Activated CD8-positive, alpha-beta memory T cell treated with anti-CD3 and anti-CD28 coated beads for 36 hours (primary cell): ENCODE measurements at regions not wholly inside any gene's neighbourhood (a gene's known extent, or its start where the extent isn't known, plus 50 kb on each side); places are given as distances from the start of the nearest gene placed in this dataset.

Experiments
- CTCF ChIA-PET: fragments of 350-600 bp; sonication (Branson Sonifier 250); formaldehyde crosslinking; loops from one replicate; lab custom pipeline; 2021; ENCODE audit warnings: antibody characterized with exemption; lab: Charles Lee
- POLR2A ChIA-PET: fragments of 350-600 bp; sonication (Branson Sonifier 250); formaldehyde crosslinking; loops from one replicate; lab custom pipeline; 2021; ENCODE audit warnings: antibody characterized with exemption; lab: Charles Lee

DNA sequence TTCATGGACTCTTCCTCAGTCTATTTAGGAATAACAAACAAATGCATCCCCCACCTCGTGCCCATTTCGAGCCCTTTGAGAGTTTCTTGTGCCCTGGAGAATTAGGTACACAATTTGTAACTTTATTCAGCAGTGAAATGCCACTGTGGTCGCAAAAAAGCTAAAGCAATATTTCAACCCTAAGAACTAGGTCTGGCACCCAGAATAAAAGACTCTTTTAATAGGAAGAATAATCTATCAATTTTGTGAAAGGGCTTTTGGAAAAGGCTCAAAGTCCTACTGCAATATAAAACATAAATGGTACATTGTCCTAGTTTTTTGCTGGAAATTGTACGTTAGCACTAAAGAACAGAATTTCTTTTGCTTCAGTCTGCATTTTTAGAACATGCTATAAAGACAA is 304.6 kb upstream of the TENM3 start:
- ChIA-PET POLR2A (no interaction called here), CTCF (no interaction called here)

DNA sequence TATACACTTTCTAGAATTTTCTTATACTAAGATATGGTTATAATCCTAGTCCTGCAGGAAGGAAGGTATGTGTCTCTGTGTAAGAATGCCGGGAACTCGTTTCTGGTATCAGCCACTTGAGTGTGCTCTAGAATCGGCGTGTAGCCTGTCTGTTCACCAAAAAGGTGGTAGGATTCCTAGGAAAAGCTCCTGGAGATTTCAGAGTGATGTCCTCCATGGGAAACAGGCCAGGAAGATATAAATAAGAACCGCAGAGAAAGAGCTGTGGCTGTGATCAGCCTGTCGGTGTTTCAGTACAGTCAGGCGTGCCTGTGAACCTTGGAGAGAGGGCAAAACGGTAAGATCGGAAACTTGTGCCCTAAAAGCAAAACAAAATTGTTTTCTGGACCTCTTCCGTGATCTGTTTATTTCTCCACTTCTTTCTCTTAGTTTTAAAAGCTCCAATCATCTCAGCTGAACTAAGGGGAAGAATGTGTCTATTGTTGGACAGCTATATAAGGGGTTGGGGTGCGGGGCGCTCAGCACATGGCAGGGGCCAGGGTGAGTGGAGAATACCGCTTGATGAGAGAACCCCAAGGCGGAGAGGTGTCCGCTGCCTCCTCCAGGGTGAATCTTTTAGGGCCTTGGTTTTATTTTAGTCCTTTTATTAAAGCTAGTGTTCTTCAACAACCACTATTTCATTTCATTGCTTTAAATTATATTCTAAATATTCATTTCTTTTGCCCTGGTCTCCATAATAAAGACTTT is 303.8 kb upstream of the TENM3 start:
- ChIA-PET POLR2A (no interaction called here), CTCF (interaction anchor here (0.6 kb wide), 1 partner anchor 305 kb away, joined by 4 read pairs; no protein-coding TSS in a partner anchor)

DNA sequence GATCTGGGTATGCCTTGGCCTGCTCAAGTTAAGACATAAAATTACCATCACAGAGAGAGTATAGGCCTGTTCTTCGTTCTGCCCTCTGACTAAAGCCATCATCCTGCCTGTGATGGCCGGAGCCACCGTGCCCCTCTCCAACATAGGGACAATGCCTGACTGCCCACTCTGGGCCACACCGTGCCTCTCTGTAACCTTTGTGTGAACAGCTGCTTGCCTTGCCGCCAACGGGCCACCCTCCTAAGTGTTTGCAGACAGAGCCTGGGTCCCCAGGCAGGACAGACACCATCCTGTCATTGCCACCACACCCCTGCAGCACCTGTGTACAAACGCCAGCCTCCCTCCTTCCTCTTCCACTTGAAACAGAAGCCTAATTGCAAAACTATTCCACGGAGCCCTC is 298.7 kb upstream of the TENM3 start:
- CTCF ChIA-PET, result no interaction called here
- POLR2A ChIA-PET, result no interaction called here

DNA sequence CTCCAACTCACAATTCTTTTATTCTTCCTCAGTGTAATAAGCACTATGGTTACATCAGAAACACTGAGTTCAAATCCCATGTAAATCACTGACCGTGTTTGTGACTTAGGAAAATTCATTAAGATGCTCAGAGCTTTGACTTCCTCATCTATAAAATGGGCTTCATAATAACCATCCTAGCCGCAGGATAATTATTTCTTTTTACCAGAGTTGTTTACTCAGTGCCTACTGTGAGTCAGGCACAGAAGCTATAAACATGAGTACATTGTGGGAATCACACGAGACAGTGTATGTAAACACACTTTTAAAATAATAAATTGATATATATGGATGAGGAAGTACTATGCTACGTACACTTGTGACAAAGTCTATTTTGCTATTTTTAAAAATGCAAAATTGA is 296.3 kb upstream of the TENM3 start:
- CTCF ChIA-PET, result no interaction called here

DNA sequence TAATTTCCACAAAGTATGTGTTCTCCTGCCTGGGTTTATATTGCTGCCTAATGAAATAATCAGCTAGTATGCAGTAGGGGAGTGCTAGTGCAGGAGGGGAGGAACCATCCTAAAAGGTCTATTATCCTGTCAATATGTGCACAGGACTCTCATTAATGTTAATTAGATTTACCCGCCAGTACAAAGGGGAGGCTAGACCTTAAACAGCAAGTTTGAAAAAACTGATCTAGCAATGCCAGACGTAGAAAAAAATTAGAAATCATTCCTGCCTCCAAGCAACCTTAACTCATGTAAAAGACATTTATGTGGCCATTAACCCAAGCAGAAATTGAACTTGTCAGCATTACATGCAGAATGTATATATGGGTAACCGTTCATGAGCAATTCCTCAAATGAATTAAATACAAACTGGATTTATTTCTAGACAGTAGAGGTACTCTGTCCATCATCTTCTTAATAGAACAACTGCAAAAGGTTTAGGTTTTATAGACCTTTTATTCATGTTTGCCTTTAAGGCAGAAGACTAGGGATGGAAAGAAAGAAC is 294.3 kb upstream of the TENM3 start:
- POLR2A ChIA-PET, result no interaction called here
- CTCF ChIA-PET, result no interaction called here

More for the DNA sequence above, 296.3 kb upstream of the TENM3 start:
- POLR2A ChIA-PET, result no interaction called here

DNA sequence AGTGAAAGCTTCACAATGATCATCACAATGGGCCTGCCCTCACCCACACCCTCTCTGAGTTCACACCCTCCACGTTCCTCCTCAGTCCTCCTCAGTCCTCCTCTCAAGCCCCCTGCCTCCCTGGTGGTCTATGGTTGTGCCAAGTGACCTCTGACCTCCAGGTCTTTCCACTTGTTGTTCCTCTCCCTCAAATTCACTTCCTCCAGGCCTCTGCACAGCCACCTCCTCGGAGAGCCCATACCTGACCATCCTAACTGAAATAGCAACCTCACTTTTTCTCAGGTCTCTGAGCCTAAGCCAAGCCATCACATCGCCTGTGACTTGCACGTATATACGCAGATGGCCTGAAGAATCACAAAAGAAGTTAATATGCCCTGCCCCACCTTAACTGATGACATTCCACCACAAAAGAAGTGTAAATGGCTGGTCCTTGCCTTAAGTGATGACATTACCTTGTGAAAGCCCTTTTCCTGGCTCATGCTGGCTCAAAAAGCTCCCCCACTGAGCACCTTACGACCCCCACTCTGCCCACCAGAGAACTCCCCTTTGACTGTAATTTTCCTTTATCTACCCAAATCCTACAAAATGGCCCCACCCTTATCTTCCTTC is 293.4 kb upstream of the TENM3 start:
- ChIA-PET POLR2A (no interaction called here), CTCF (no interaction called here)

DNA sequence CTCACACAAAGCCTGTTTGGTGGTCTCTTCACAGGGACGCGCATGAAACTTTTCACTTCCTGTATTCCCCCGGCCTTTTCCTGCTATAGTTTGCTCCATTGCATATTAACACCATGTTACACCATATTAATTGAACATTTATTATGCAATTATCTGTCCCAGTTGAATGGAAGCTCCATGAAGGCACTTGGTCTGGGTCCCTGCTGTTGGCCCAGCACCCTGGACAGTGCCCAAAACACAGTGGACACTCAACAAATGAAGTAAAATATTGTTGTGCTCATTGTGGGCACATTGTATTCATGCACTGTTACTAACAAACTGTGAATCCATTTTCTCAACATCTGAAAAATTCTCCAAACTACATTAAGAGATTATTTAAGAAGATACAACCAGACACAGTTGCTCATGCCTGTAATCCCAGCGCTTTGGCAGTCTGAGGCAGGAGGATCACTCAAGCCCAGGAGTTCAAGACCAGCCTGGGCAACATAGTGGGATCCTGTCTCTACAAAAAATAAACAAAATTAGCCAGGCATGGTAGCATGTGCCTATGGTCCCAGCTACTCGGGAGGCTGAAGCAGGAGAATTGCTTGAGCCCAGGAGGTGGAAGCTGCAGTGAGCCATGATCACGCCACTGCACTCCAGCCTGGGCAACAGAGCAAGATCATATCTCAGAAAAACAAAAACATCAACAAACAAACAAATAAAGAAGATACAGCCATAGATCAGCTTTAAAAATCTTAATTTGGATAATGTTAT is 292.7 kb upstream of the TENM3 start:
- CTCF ChIA-PET, result no interaction called here
- POLR2A ChIA-PET, result no interaction called here

DNA sequence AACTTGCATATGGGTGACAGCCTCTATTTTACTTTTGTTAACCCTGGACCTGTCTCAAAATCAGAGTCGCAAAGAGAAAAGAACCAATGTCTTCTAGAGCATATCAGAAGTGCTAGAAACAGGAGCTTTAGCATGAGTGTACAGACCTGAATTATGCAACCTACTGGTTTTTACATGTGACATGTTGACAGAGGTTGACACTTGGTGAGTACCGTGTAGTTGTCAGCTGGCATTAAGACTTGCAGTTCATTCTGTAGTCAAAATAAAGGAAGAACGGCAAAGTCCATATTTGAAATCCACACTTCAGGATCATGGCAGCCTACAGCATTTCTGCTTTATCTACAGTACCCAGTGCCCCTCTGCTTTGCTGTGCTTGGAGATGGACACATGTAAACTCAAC is 291.9 kb upstream of the TENM3 start:
- POLR2A ChIA-PET, result no interaction called here
- CTCF ChIA-PET, result no interaction called here

DNA sequence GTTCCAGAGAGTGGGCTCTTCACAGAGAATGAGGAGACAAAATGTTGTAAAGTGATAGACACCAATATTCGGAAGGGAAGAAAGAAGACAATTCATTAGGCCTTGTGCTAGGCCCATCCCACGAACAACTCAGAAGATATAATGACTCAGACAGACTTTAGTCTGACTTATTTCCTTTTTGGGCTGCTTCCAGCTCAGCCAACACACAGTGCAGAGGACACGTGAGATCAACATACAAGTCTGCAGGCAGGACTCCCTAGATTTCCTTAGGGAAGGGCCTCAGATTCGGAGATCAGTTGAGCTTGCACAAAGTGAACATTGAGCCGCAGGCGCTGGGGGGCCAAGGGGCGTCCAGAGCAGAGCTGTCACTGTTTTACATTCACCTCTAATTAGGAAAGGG is 290.7 kb upstream of the TENM3 start:
- POLR2A ChIA-PET, result no interaction called here
- CTCF ChIA-PET, result no interaction called here

DNA sequence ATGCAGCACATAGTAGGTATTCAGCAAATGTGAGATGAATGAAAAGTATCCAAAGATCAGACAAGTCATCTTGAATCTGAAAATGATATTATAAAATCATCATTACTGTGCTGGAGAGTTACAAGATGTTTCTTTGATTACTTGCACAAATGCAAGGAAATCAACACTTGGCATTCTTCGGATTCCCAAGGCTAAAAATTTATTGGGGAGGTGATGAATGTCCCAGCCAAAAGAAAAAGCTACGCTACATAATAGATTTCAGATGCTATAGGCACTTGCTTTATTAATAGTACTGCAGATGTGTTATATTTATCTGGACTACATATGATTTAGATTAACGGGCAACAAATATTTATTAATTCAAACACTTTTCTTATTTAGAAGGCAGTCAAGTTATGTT is 286.7 kb upstream of the TENM3 start:
- ChIA-PET CTCF (no interaction called here), POLR2A (no interaction called here)

DNA sequence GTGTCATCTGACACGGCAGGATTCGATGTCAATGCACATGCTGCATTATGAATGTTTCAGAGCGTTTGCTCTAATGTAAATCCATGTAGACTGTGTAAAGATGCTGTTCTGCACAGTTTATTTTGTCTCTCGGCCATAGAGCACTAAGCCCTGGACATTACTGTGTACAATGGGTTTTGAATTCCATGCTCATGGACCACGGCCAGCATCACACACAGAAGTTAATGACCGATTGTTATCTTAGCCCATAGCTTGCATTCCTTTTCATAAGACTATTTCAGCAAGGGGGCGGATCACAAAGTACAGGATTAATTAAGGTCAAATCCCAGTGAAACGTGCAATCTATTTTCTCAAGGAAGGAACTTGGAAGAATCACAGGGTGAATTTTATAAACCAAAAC is 286.1 kb upstream of the TENM3 start:
- POLR2A ChIA-PET, result no interaction called here
- CTCF ChIA-PET, result no interaction called here

DNA sequence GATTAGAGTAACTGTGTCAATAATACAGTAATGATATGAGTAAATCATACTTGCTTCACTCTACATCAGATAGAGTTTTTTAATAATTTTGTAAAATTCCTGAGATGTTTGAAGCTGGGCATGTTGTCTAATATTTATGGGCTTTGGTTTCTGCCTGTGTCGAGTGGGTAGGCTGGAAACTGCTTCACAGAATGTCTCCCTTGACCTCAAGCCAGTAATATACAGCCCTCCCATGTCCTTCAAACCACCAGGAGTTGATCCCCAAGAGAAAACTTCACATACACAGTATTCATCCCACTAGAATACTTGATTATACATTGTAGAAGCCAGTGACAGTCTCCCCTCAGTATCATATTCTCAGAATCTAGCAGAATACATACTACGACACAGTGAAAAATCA is 284.8 kb upstream of the TENM3 start:
- ChIA-PET CTCF (no interaction called here), POLR2A (no interaction called here)

DNA sequence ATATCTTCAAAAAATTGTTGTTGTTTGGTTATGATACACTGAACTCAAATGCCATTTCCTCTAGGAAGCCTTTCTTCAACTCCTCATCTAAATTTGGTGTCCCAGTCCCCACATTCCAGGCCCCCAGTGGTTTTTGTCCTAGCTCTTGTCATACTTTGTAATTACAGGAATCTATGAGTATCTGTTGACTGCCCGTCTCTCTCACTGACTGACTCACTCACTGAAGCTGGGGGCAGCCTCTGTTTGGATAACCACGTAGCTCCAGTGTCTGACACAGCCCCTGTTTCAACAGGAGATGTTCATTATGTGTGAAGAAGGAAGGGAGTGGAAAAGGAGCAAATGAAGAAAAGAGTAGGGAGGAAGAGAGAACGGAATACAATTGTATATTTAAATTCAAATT is 284.1 kb upstream of the TENM3 start:
- ChIA-PET CTCF (no interaction called here), POLR2A (no interaction called here)

DNA sequence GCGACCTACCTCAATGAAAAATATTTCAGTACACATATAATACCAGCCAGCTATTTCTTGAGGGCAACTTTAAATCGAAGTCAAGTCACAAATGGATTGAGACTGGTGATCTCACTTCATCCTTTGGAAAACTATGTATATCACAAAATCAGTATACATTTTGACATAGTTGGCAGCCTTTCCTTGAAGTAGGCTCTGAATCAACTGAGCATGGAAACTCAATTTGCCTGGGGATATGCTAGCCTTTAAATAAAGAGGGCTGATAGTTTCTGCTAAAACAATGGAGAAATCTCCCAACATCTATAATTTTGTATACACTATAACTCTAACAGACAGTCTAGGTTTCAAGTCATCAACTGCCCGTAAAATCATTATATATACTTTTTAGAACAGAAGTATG is 282.8 kb upstream of the TENM3 start:
- POLR2A ChIA-PET, result no interaction called here
- CTCF ChIA-PET, result no interaction called here

DNA sequence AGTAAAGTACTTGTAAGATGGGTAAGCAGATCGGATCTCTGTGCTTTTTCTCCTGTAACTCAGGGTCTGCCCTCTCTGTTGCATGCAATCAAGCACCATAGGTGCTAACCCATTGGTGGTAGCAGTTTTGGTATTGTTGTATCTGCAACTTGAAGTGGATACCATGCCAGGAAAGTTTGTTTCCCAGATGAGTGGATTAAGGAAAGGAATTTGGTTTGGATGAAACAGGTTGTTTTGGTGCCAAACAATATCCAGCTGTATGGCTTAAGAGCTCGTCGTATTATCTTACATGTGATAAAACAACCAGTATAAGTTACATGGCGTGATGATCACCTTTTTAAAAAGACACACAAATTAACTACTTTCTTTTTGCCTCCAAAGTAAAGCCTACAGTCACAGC is 280.9 kb upstream of the TENM3 start:
- ChIA-PET CTCF (no interaction called here), POLR2A (no interaction called here)

DNA sequence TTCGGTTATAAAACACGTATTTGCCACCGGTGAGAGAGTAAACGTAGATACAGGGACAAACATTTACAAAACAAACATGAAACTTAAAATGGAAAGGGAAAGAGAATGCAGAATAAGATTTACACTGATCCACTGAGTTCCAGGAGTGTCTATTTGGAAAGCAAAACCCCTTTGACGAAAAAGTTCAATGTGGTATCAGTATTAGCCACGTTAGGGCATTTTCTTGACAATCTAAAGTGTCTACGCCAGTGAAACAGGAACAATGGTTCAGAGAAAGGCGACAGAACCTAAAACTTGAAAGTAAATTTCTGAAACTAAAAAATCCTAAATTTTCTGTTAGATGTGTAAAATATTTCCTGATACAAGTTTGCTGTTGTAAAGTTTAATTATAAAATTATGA is 278.5 kb upstream of the TENM3 start:
- CTCF ChIA-PET, result no interaction called here
- POLR2A ChIA-PET, result no interaction called here

DNA sequence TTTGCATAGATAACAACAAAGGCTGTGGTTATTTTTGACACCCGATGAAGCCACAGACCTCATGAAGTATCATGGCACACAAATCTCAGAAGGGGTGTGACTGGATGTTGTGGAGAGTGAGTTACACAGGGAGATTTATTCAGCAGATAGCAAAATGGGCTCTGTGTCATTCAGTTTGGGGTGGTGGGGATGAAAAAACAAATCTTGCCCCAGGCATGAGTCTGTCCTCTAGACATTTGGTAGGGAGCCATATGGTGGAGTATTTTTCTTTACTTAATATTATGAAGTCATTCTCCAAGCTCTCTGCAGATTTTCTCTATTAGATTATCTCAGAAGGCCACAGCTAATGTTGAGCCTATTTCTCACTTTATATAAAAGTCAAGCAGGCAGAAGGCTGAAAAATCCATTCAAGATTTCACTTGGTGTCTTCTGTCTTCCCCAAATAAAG is 277.1 kb upstream of the TENM3 start:
- CTCF ChIA-PET, result no interaction called here
- POLR2A ChIA-PET, result no interaction called here

DNA sequence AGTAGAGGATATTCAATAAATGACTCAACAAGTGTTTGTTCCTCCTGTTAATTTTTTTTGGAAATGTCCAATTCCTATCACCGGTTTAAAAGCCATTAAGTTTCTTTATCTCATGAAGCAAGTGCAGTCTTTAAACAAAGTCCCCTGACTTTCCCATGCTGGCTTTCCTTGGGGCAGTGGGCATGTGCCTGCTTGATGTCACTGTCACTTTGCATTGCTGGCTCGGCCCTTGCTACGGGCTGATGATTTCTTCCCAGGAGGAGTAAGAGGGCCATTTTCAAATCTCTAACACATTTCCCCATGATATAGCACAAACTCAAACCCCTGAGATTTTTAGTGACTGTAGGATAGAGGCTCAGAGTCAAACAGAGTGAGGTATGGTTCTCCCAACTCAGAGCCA is 275.8 kb upstream of the TENM3 start:
- CTCF ChIA-PET, result no interaction called here

DNA sequence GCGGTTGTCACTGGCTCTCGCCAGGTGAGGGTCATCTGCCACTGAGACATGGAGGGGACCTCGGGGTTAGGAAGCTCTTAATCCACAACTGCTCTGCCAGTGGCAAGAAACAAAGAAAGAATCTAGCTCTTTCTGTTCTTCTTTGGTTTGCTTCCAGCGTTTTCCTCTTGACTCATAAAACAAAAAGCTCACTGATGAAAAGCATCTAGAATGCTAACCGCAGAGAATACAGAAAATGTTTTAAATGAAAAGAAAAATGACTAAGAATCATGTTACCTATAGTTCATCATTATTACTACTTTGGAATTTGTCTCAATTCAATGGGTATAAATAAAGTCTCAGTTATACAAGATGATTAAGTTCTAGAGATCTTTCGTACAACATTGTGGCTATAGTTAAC is 274.8 kb upstream of the TENM3 start:
- ChIA-PET CTCF (no interaction called here), POLR2A (no interaction called here)

More for the DNA sequence above, 275.8 kb upstream of the TENM3 start:
- POLR2A ChIA-PET, result no interaction called here

DNA sequence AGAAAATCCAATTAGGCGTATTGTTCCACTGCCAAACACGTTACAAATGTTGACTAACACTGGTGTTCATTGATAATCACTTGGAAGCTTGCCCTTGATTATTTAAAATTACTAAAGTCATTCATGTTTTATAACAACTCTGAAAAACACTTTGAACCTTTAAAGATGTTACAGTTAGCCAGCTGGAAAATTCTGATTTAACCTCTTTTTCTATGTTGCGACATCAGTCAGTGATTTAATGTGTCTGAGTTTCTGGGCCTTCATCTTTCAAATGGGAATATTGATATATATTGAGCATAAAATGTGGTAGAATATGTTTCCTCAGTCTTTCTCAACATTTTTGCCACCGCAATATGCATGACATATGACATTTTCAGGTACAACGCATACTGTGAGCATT is 274.1 kb upstream of the TENM3 start:
- ChIA-PET CTCF (no interaction called here), POLR2A (no interaction called here)

DNA sequence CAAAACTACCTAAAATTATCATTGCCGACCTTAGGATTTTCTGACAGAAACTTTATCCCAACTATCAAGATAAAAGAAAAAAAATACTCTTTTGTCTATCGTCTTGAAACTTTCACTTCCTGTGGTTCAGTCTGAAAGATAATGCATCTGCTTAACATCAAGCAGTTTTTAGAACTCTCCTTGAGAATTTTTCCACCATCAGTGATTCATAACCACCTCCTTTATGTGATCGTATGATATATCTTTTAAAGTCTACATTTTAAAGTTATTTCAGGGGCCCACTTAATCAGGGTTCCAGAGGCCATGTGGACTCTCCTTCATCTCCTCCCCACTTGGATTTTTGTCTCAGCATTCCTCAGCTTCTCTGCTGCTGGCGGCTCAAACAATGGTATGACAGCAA is 272.8 kb upstream of the TENM3 start:
- CTCF ChIA-PET, result no interaction called here
- POLR2A ChIA-PET, result no interaction called here
